ENCODE measurements at regions not wholly inside any gene's neighbourhood (a gene's known extent, or its start where the extent isn't known, plus 50 kb on each side); places are given as distances from the start of the nearest gene placed in this dataset.
"Not testable (repeated sequence)": the region's sequence is repeated elsewhere in the genome, so short reads cannot be mapped to it uniquely, and the experiment has no call there.

- DNase-seq (ENCODE audit: low read depth in 3 of 3): no peak
Measured at GRCh38 chr1:186775881-186776560, 52.7 kb upstream of the PLA2G4A start.

GRCh38 chr1:186775036-186775435, 53.7 kb upstream of the PLA2G4A start:
- no peak for DNase-seq (ENCODE audit: low read depth in 3 of 3)

GRCh38 chr1:186772228-186772627, 56.5 kb upstream of the PLA2G4A start:
- DNase-seq (ENCODE audit: low read depth in 3 of 3): no peak

- DNase-seq (ENCODE audit: low read depth in 3 of 3): no peak
Measured at GRCh38 chr1:186770421-186770820, 58.3 kb upstream of the PLA2G4A start.

GRCh38 chr1:186768906-186769305, 59.8 kb upstream of the PLA2G4A start:
- DNase-seq (ENCODE audit: low read depth in 3 of 3): no peak

GRCh38 chr1:186765446-186765845, 63.3 kb upstream of the PLA2G4A start:
- no peak for DNase-seq (ENCODE audit: low read depth in 3 of 3)

GRCh38 chr1:186763107-186763506, 65.6 kb upstream of the PLA2G4A start:
- no peak for DNase-seq (ENCODE audit: low read depth in 3 of 3)

GRCh38 chr1:186762653-186763052, 66.1 kb upstream of the PLA2G4A start:
- no peak for DNase-seq (ENCODE audit: low read depth in 3 of 3)

GRCh38 chr1:186761358-186761757, 67.4 kb upstream of the PLA2G4A start:
- DNase-seq (ENCODE audit: low read depth in 3 of 3): no peak

GRCh38 chr1:186760446-186760845, 68.3 kb upstream of the PLA2G4A start:
- no peak for DNase-seq (ENCODE audit: low read depth in 3 of 3)

- not testable (repeated sequence) for DNase-seq (ENCODE audit: low read depth in 3 of 3)
Measured at GRCh38 chr1:186758896-186759606, 69.7 kb upstream of the PLA2G4A start.

GRCh38 chr1:186757851-186758250, 70.9 kb upstream of the PLA2G4A start:
- no peak for DNase-seq (ENCODE audit: low read depth in 3 of 3)

- DNase-seq (ENCODE audit: low read depth in 3 of 3): no peak
Measured at GRCh38 chr1:186754542-186755145, 74.1 kb upstream of the PLA2G4A start.

- DNase-seq (ENCODE audit: low read depth in 3 of 3): no peak
Measured at GRCh38 chr1:186753241-186753640, 73.0 kb upstream of the PTGS2 start.

GRCh38 chr1:186750257-186750656, 70.0 kb upstream of the PTGS2 start:
- no peak for DNase-seq (ENCODE audit: low read depth in 3 of 3)

- no peak for DNase-seq (ENCODE audit: low read depth in 3 of 3)
Measured at GRCh38 chr1:186749820-186750219, 69.6 kb upstream of the PTGS2 start.

GRCh38 chr1:186747661-186748060, 67.4 kb upstream of the PTGS2 start:
- no peak for DNase-seq (ENCODE audit: low read depth in 3 of 3)

GRCh38 chr1:186745531-186746146, 65.4 kb upstream of the PTGS2 start:
- DNase-seq (ENCODE audit: low read depth in 3 of 3): no peak

- DNase-seq (ENCODE audit: low read depth in 3 of 3): no peak
Measured at GRCh38 chr1:186741640-186742039, 61.4 kb upstream of the PTGS2 start.

GRCh38 chr1:186740324-186740723, 60.1 kb upstream of the PTGS2 start:
- DNase-seq (ENCODE audit: low read depth in 3 of 3): peak in 1 of 3 donors; percentile 6

- no peak for DNase-seq (ENCODE audit: low read depth in 3 of 3)
Measured at GRCh38 chr1:186739515-186739914, 59.3 kb upstream of the PTGS2 start.

GRCh38 chr1:186738926-186739325, 58.7 kb upstream of the PTGS2 start:
- no peak for DNase-seq (ENCODE audit: low read depth in 3 of 3)

Data from stimulated activated CD4-positive, alpha-beta T cell treated with anti-CD3 and anti-CD28 coated beads, TNF-alpha, amount 100 ng/mL, for 48 hours (primary cell).